Stomach (tissue), 8 donors: ENCODE measurements at regions not wholly inside any gene's neighbourhood (a gene's known extent, or its start where the extent isn't known, plus 50 kb on each side); places are given as distances from the start of the nearest gene placed in this dataset.

Source experiments
- DNase-seq, 2 donors: peaks; one replicate each; pipeline versions ENCODE4 v3.0.0 to v3.0.0-alpha.2; 2013 to 2019
- H3K27ac ChIP-seq, 5 donors: fragments of 200-600 bp in 4 of 5; sonication (generic) in 4 of 5; one replicate each; pipeline ENCODE4 v1.5.1; 2013 to 2019; ENCODE audit warnings: mild to moderate bottlenecking in 1 of 5, moderate library complexity in 1 of 5
- H3K27me3 ChIP-seq, 3 donors: fragments of 200-600 bp; sonication (generic); one replicate each; pipeline ENCODE4 v1.5.1; 2017 to 2019; ENCODE audit warnings: mixed run types in 1 of 3
- H3K36me3 ChIP-seq, 4 donors: fragments of 200-600 bp; sonication (generic); 1 replicate in 3 of 4; 2 replicates in 1 of 4; pipeline ENCODE4 v1.5.1; 2016 to 2019
- H3K4me1 ChIP-seq, 4 donors: fragments of 200-600 bp; sonication (generic); one replicate each; pipeline ENCODE4 v1.5.1; 2016 to 2019
- H3K4me3 ChIP-seq, 4 donors: fragments of 200-600 bp; sonication (generic) in 3 of 4; one replicate each; pipeline ENCODE4 v1.5.1; 2016 to 2019; ENCODE audit warnings: mild to moderate bottlenecking in 1 of 4
- H3K9me3 ChIP-seq, 4 donors: fragments of 200-600 bp; sonication (generic); one replicate each; pipeline ENCODE4 v1.5.1; 2016 to 2019
- EP300 ChIP-seq: sonication (generic); formaldehyde crosslinking; IDR thresholded peaks from one replicate; pipeline ENCODE4 v1.6.1; 2017; ENCODE audit warnings: antibody characterized with exemption
- POLR2A ChIP-seq, 4 donors: fragments of 450-650 bp; IDR thresholded peaks; one replicate each; pipeline ENCODE4 v1.6.1; 2016; ENCODE audit warnings: antibody characterized with exemption in 4 of 4, control low read depth in 2 of 4, mild to moderate bottlenecking in 1 of 4, moderate library complexity in 1 of 4
- POLR2AphosphoS5 ChIP-seq, 3 donors: sonication (generic); formaldehyde crosslinking; IDR thresholded peaks; one replicate each; pipeline ENCODE4 v1.6.1; 2016; ENCODE audit warnings: antibody characterized with exemption in 3 of 3
- WGBS, 5 donors: extraction: QIAGEN DNeasy Blood & Tissue Kit in 3 of 5; methylation state at CpG; one replicate each; pipeline versions ENCODE4 v1.1.5 to v1.1.7; 2013 to 2018; 5-methylcytosine and 5-hydroxymethylcytosine counted together
- intact Hi-C: fragments of 100-400 bp; cut with DNase I; formaldehyde crosslinking; loops from one replicate; pipeline ENCODE4 v1.15.1; 2023; ENCODE audit warnings: low total_unique reads
- TF ChIP-seq, protein P1 (sequence below), 7 experiments: fragments of 450-650 bp in 4 of 7; fragments of 200-600 bp in 3 of 7; sonication (generic) in 3 of 7; IDR thresholded peaks; one replicate each; pipeline ENCODE4 v1.5.1; 2016 to 2019; ENCODE audit warnings: antibody characterized with exemption in 7 of 7, control low read depth in 2 of 7, mild to moderate bottlenecking in 1 of 7
- donor health status: healthy with polysubstance abuse.
- donor health status: Bipolar disorder and iron deficiency.
- donor health status: healthy.

DNA sequence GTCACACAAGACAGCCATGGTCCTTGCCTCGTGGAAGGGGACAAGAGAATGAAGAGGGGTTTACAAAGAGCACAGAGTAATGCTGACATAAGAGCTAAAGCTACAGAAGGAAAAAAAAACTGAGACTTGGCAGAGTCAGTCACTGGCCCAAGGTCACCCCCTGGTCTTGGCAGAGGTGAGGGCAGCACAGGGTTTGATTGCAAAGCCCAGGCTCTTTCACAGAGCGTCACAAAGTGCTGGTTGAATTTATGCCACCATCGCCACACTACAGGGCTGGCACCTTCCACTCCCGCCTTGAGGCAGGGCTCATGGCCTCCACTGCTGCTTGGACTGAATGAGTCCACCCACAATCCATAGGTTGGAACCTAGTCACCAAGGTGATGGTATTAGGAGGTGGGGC, 190.2 kb downstream of the INHBB start:
- intact Hi-C loops: no loop called here
- no peaks in the 10 kb centered on the region for H3K27me3 ChIP-seq
- DNase-seq: no peak
- H3K9me3 ChIP-seq: no peaks in the 10 kb centered on the region
- H3K4me1 ChIP-seq: peaks cover 10 to 20% (median 11%) of the 10 kb centered on the region in 4 donors
- WGBS, 5 donors: 75 to 84% (median 78%) methylated on average over 3 to 4 of the region's 4 CpGs
- no peak overlapping the region for H3K4me3 ChIP-seq
- no peaks in the 10 kb centered on the region for H3K36me3 ChIP-seq
- TF ChIP-seq POLR2A (IDR thresholded peaks at IDR 0.05) (no peak), POLR2AphosphoS5 (IDR thresholded peaks at IDR 0.05) (no peak), EP300 (no peak)
- TF ChIP-seq, protein P1, sequence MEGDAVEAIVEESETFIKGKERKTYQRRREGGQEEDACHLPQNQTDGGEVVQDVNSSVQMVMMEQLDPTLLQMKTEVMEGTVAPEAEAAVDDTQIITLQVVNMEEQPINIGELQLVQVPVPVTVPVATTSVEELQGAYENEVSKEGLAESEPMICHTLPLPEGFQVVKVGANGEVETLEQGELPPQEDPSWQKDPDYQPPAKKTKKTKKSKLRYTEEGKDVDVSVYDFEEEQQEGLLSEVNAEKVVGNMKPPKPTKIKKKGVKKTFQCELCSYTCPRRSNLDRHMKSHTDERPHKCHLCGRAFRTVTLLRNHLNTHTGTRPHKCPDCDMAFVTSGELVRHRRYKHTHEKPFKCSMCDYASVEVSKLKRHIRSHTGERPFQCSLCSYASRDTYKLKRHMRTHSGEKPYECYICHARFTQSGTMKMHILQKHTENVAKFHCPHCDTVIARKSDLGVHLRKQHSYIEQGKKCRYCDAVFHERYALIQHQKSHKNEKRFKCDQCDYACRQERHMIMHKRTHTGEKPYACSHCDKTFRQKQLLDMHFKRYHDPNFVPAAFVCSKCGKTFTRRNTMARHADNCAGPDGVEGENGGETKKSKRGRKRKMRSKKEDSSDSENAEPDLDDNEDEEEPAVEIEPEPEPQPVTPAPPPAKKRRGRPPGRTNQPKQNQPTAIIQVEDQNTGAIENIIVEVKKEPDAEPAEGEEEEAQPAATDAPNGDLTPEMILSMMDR (IDR thresholded peaks at IDR 0.05): no peak
- H3K27ac ChIP-seq: no peak overlapping the region

DNA sequence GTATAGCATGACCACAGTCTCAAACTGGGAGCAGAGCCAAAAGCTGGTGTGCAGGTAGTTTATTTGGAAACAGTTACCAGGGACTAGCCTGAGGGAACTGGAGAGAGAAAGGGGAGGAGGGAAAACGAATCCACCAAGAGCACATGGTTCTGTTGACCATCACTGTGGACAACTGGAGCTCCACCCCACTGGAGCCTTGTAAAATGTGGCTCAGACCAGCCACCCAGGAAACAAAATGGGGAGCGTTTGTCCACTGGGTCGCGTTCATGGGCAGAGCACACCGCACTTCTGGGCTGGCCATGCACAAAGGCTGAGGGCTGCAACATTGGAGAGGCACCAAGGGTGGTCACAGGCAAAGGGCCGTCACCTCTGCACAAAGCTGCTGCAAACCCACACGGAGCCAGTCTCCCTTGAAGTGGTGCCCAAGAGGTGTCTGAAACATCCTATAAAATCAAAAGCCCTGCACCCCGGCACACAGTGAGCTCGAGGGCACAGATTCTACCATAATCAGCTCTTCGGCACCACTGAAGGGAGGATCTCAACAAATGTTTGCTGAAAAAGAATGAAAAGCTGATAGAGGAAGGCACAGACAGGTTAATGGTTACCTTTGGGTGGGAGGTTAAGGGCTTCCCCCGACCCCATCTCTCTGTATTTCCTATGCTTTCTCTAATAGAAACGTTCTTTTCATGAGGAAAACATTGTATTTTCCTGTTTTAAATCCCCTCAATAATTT, 192.9 kb downstream of the INHBB start:
- peak in 1 of 2 donors; percentile 35 for DNase-seq
- Histone ChIP-seq H3K9me3 (no peaks in the 10 kb centered on the region), H3K27ac (no peak overlapping the region), H3K4me3 (no peak overlapping the region), H3K4me1 (peaks cover 10 to 20% (median 12%) of the 10 kb centered on the region in 4 donors), H3K36me3 (no peaks in the 10 kb centered on the region), H3K27me3 (no peaks in the 10 kb centered on the region)
- TF ChIP-seq, protein P1 (IDR thresholded peaks at IDR 0.05): no peak
- TF ChIP-seq POLR2A (IDR thresholded peaks at IDR 0.05): no peak
- no peak for TF ChIP-seq POLR2AphosphoS5 (IDR thresholded peaks at IDR 0.05)
- no peak for TF ChIP-seq EP300
- WGBS, 5 donors: 68 to 76% (median 75%) methylated on average over 12 of the region's 12 CpGs
- intact Hi-C loops: no loop called here

DNA sequence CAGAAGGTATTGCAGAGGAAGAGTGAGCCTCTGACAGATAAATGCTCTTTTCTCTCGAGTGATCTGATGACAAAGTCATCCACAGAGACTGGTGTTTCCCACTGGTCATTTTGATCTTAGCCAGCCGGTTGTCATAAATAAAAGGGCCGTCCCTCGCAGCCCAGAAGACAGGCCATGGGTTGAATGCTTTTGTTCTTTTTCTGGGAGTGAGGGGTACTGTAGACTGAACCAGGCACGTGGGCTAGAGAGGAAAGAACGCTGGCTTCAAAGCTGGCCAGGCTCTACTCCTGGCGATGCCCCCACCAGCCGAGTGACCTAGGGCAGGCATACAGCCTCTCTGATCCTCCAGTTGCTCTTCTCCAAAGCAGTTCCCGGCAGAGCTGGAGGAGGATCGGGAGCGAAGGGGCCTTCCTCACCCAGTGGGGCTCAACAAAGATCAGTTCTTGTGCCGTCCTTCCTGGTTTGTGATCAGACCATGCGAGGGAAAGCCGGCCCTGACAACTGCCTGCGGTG, 193.5 kb downstream of the INHBB start:
- TF ChIP-seq, protein P1 (IDR thresholded peaks at IDR 0.05): no peak
- no peak for TF ChIP-seq EP300
- no peak for TF ChIP-seq POLR2AphosphoS5 (IDR thresholded peaks at IDR 0.05)
- TF ChIP-seq POLR2A (IDR thresholded peaks at IDR 0.05): no peak
- H3K27me3 ChIP-seq: no peaks in the 10 kb centered on the region
- no peaks in the 10 kb centered on the region for H3K9me3 ChIP-seq
- no peak overlapping the region for H3K27ac ChIP-seq
- WGBS, 5 donors: 79 to 93% (median 88%) methylated on average over 10 to 15 of the region's 15 CpGs
- H3K36me3 ChIP-seq: no peaks in the 10 kb centered on the region
- intact Hi-C loops: no loop called here
- DNase-seq: no peak
- peaks cover 10 to 20% (median 12%) of the 10 kb centered on the region in 4 donors for H3K4me1 ChIP-seq
- H3K4me3 ChIP-seq: no peak overlapping the region

DNA sequence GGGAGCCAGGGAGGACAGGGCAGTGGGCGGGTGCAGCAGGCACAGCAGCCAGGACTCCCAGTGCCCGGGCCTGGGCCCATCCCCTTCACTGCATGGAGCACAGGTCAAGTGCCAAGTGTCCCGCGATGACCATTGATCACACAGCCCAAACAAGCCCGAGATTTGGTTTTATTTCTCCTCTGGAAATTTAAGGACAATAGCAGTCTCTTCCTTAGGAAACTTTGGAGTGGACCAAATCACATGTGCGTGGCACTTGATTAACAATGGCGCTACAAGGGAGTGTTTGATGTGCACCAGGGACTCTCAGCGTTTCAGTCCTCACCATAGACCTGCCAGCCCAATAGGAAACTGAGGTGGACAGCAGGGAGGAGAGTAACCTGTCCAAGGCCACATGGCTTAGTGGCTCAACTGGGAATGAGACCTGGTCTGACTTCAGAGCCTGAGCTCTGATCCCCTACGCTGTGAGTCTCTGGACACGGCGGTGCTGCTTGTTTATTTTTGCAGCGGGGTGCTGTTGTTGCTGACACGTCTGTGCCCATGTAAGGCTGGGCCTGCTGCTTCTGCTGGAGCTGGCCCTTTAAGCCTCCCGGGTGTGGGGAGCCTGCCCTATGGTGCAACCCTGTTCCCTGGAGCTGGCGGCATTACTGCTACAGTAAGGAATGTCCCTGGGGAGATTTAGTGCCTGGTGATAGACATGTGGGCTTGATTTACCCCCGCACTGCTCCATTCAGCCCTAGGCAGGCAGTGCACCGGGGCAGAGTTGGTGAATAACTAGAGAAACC, 194.2 kb downstream of the INHBB start:
- no peaks in the 10 kb centered on the region for H3K9me3 ChIP-seq
- TF ChIP-seq EP300 (no peak), POLR2AphosphoS5 (IDR thresholded peaks at IDR 0.05) (peak in 2 of 3 donors; percentile 45 to 70), POLR2A (IDR thresholded peaks at IDR 0.05) (no peak)
- TF ChIP-seq, protein P1 (IDR thresholded peaks at IDR 0.05): no peak
- H3K27me3 ChIP-seq: no peaks in the 10 kb centered on the region
- peak in 1 of 2 donors; percentile 67 for DNase-seq
- no peak overlapping the region for H3K4me3 ChIP-seq
- 78 to 83% (median 82%) methylated on average over 16 to 17 of the region's 17 CpGs for WGBS, 5 donors
- no peaks in the 10 kb centered on the region for H3K36me3 ChIP-seq
- H3K27ac ChIP-seq: peak overlapping the region in 1 of 5 donors; percentile 42
- intact Hi-C loops: no loop called here
- H3K4me1 ChIP-seq: peaks cover 10 to 20% (median 12%) of the 10 kb centered on the region in 4 donors
